WERI-Rb-1 (cell line): ENCODE measurements at regions not wholly inside any gene's neighbourhood (a gene's known extent, or its start where the extent isn't known, plus 50 kb on each side); places are given as distances from the start of the nearest gene placed in this dataset.

Source experiments
- DNase-seq: peaks from one replicate; pipeline ENCODE4 v3.0.0-alpha.2; 2020
- H3K27ac ChIP-seq: fragments of 250-450 bp; sonication (Bioruptor Pico); 2 replicates; pipeline ENCODE4 v1.5.1; 2020; ENCODE audit warnings: mild to moderate bottlenecking, moderate library complexity
- H3K27me3 ChIP-seq: fragments of 250-450 bp; sonication (Bioruptor Pico); 2 replicates; pipeline ENCODE4 v1.5.1; 2021; ENCODE audit warnings: mild to moderate bottlenecking, low read depth, moderate library complexity; ENCODE audit not compliant: insufficient read depth, severe bottlenecking
- H3K36me3 ChIP-seq: fragments of 250-450 bp; sonication (Bioruptor Pico); 2 replicates; pipeline ENCODE4 v1.5.1; 2020; ENCODE audit warnings: mild to moderate bottlenecking, moderate library complexity
- H3K4me3 ChIP-seq: 2 replicates; pipeline ENCODE4 v1.5.1; 2011; ENCODE audit warnings: low read depth, mild to moderate bottlenecking, control low read depth, low read length
- H3K9me3 ChIP-seq: fragments of 250-450 bp; sonication (Bioruptor Pico); 2 replicates; pipeline ENCODE4 v1.5.1; 2021; ENCODE audit warnings: mild to moderate bottlenecking, moderate library complexity; ENCODE audit not compliant: severe bottlenecking
- CTCF ChIP-seq: IDR thresholded peaks from 2 replicates; pipeline ENCODE4 v1.5.1; 2011; ENCODE audit warnings: low read depth, mild to moderate bottlenecking, control low read depth, inconsistent platforms, low read length

- TF ChIP-seq CTCF, result no peak
- no peak overlapping the region for H3K27ac ChIP-seq
- H3K9me3 ChIP-seq, result no peaks in the 10 kb centered on the region
- DNase-seq, result no peak
- H3K27me3 ChIP-seq, result peaks cover 5% of the 10 kb centered on the region
- H3K4me3 ChIP-seq, result no peak overlapping the region
- no peaks in the 10 kb centered on the region for H3K36me3 ChIP-seq
Measured at GRCh38 chrX:125004799-125005198, 314.9 kb upstream of the TEX13C start.

- no peaks in the 10 kb centered on the region for H3K9me3 ChIP-seq
- TF ChIP-seq CTCF, result no peak
- H3K27ac ChIP-seq, result no peak overlapping the region
Measured at GRCh38 chrX:125005863-125006262, 313.8 kb upstream of the TEX13C start.

GRCh38 chrX:125006704-125007103 is 313.0 kb upstream of the TEX13C start:
- Histone ChIP-seq H3K9me3 (peaks cover 1% of the 10 kb centered on the region), H3K4me3 (no peak overlapping the region), H3K27me3 (peaks cover 5% of the 10 kb centered on the region), H3K36me3 (no peaks in the 10 kb centered on the region), H3K27ac (no peak overlapping the region)
- TF ChIP-seq CTCF, result no peak
- DNase-seq, result no peak

More at GRCh38 chrX:125005863-125006262, 313.8 kb upstream of the TEX13C start:
- DNase-seq, result no peak
- no peak overlapping the region for H3K4me3 ChIP-seq
- no peaks in the 10 kb centered on the region for H3K36me3 ChIP-seq
- peaks cover 5% of the 10 kb centered on the region for H3K27me3 ChIP-seq

- peaks cover 3% of the 10 kb centered on the region for H3K27me3 ChIP-seq
- H3K36me3 ChIP-seq, result no peaks in the 10 kb centered on the region
- no peak for TF ChIP-seq CTCF
- H3K4me3 ChIP-seq, result no peak overlapping the region
- H3K9me3 ChIP-seq, result peaks cover 2% of the 10 kb centered on the region
- DNase-seq, result no peak
- H3K27ac ChIP-seq, result no peak overlapping the region
Measured at GRCh38 chrX:125012585-125012984, 307.1 kb upstream of the TEX13C start.

- no peaks in the 10 kb centered on the region for H3K9me3 ChIP-seq
- H3K36me3 ChIP-seq, result no peaks in the 10 kb centered on the region
- no peak overlapping the region for H3K4me3 ChIP-seq
- H3K27ac ChIP-seq, result no peak overlapping the region
- peaks cover 22% of the 10 kb centered on the region for H3K27me3 ChIP-seq
- DNase-seq, result no peak
- no peak for TF ChIP-seq CTCF
Measured at GRCh38 chrX:125029131-125029530, 290.5 kb upstream of the TEX13C start.
